ENCODE measurements at regions not wholly inside any gene's neighbourhood (a gene's known extent, or its start where the extent isn't known, plus 50 kb on each side); places are given as distances from the start of the nearest gene placed in this dataset.

- no peaks in the 10 kb centered on the region for H3K9me3 ChIP-seq (ENCODE audit: control insufficient read depth in 1 of 2, low read length in 2 of 2)
- no peaks in the 10 kb centered on the region for H3K4me1 Mint-ChIP-seq
- H3K4me3 ChIP-seq (ENCODE audit: low read length in 2 of 2), result no peak overlapping the region
- no peak overlapping the region for H3K4me3 Mint-ChIP-seq
- CTCF ChIA-PET (ENCODE audit: partially characterized antibody), result no interaction called here
- no peak overlapping the region for H3K27ac ChIP-seq (ENCODE audit: low read depth, low read length)
- no peaks in the 10 kb centered on the region for H3K27me3 ChIP-seq (ENCODE audit: insufficient read depth, low read length)
- peaks cover 0 to 3% (median 0%) of the 10 kb centered on the region in 8 donors for H3K9me3 Mint-ChIP-seq
- no peak for DNase-seq
- no peaks in the 10 kb centered on the region for H3K4me1 ChIP-seq (ENCODE audit: insufficient read depth, low read length)
- POLR2A ChIA-PET (ENCODE audit: partially characterized antibody), result no interaction called here
- intact Hi-C loops (cut with micrococcal nuclease), result no loop called here
- no peaks in the 10 kb centered on the region for H3K36me3 Mint-ChIP-seq
- no peaks in the 10 kb centered on the region for H3K36me3 ChIP-seq (ENCODE audit: insufficient read depth, low read length)
- no peak overlapping the region for H3K27ac Mint-ChIP-seq
- H3K27me3 Mint-ChIP-seq, result no peaks in the 10 kb centered on the region
These were observed 57.7 kb downstream of the SOX3 start for GRCh38 chrX:140447150-140447549.

- no peaks in the 10 kb centered on the region for H3K9me3 ChIP-seq (ENCODE audit: control insufficient read depth in 1 of 2, low read length in 2 of 2)
- peaks cover 0 to 1% of the 10 kb centered on the region in 2 donors for H3K27me3 Mint-ChIP-seq
- no peak overlapping the region for H3K27ac Mint-ChIP-seq
- CTCF ChIA-PET (ENCODE audit: partially characterized antibody), result no interaction called here
- no peak overlapping the region for H3K4me3 Mint-ChIP-seq
- H3K36me3 ChIP-seq (ENCODE audit: insufficient read depth, low read length), result no peaks in the 10 kb centered on the region
- no peaks in the 10 kb centered on the region for H3K36me3 Mint-ChIP-seq
- no peaks in the 10 kb centered on the region for H3K9me3 Mint-ChIP-seq
- intact Hi-C loops (cut with micrococcal nuclease), result no loop called here
- no peak for DNase-seq
- no peaks in the 10 kb centered on the region for H3K27me3 ChIP-seq (ENCODE audit: insufficient read depth, low read length)
- no peaks in the 10 kb centered on the region for H3K4me1 ChIP-seq (ENCODE audit: insufficient read depth, low read length)
- H3K4me1 Mint-ChIP-seq, result no peaks in the 10 kb centered on the region
- no peak overlapping the region for H3K4me3 ChIP-seq (ENCODE audit: low read length in 2 of 2)
- POLR2A ChIA-PET (ENCODE audit: partially characterized antibody), result no interaction called here
- no peak overlapping the region for H3K27ac ChIP-seq (ENCODE audit: low read depth, low read length)
These were observed 64.0 kb downstream of the SOX3 start for GRCh38 chrX:140440876-140441275.

- H3K4me1 ChIP-seq (ENCODE audit: insufficient read depth, low read length), result no peaks in the 10 kb centered on the region
- no peaks in the 10 kb centered on the region for H3K36me3 ChIP-seq (ENCODE audit: insufficient read depth, low read length)
- H3K4me1 Mint-ChIP-seq, result no peaks in the 10 kb centered on the region
- no peak overlapping the region for H3K4me3 Mint-ChIP-seq
- H3K27me3 ChIP-seq (ENCODE audit: insufficient read depth, low read length), result no peaks in the 10 kb centered on the region
- no peak for DNase-seq
- no peak overlapping the region for H3K27ac ChIP-seq (ENCODE audit: low read depth, low read length)
- H3K36me3 Mint-ChIP-seq, result no peaks in the 10 kb centered on the region
- intact Hi-C loops (cut with micrococcal nuclease), result no loop called here
- no peaks in the 10 kb centered on the region for H3K9me3 Mint-ChIP-seq
- CTCF ChIA-PET (ENCODE audit: partially characterized antibody), result no interaction called here
- H3K27me3 Mint-ChIP-seq, result peaks cover 0 to 1% of the 10 kb centered on the region in 2 donors
- H3K9me3 ChIP-seq (ENCODE audit: control insufficient read depth in 1 of 2, low read length in 2 of 2), result no peaks in the 10 kb centered on the region
- H3K27ac Mint-ChIP-seq, result no peak overlapping the region
- H3K4me3 ChIP-seq (ENCODE audit: low read length in 2 of 2), result no peak overlapping the region
- POLR2A ChIA-PET (ENCODE audit: partially characterized antibody), result no interaction called here
These were observed 65.4 kb downstream of the SOX3 start for GRCh38 chrX:140439476-140439875.

- Histone ChIP-seq H3K9me3 (ENCODE audit: control insufficient read depth in 1 of 2, low read length in 2 of 2) (no peaks in the 10 kb centered on the region), H3K4me3 (ENCODE audit: low read length in 2 of 2) (no peak overlapping the region), H3K4me1 (ENCODE audit: insufficient read depth, low read length) (no peaks in the 10 kb centered on the region), H3K36me3 (ENCODE audit: insufficient read depth, low read length) (no peaks in the 10 kb centered on the region), H3K27ac (ENCODE audit: low read depth, low read length) (no peak overlapping the region), H3K27me3 (ENCODE audit: insufficient read depth, low read length) (no peaks in the 10 kb centered on the region)
- intact Hi-C loops (cut with micrococcal nuclease), result no loop called here
- POLR2A ChIA-PET (ENCODE audit: partially characterized antibody), result no interaction called here
- Mint-ChIP-seq H3K27ac (no peak overlapping the region), H3K4me3 (no peak overlapping the region), H3K9me3 (no peaks in the 10 kb centered on the region), H3K36me3 (no peaks in the 10 kb centered on the region), H3K27me3 (peaks cover 0 to 1% of the 10 kb centered on the region in 2 donors), H3K4me1 (no peaks in the 10 kb centered on the region)
- CTCF ChIA-PET (ENCODE audit: partially characterized antibody), result no interaction called here
- DNase-seq, result no peak
These were observed 70.5 kb downstream of the SOX3 start for GRCh38 chrX:140434347-140434746.

GRCh38 chrX:140433582-140433981 lies 71.3 kb downstream of the SOX3 start:
- Mint-ChIP-seq H3K4me3 (no peak overlapping the region), H3K4me1 (no peaks in the 10 kb centered on the region), H3K27ac (no peak overlapping the region), H3K27me3 (peaks cover 0 to 1% of the 10 kb centered on the region in 2 donors), H3K9me3 (no peaks in the 10 kb centered on the region), H3K36me3 (no peaks in the 10 kb centered on the region)
- ChIA-PET CTCF (ENCODE audit: partially characterized antibody) (no interaction called here), POLR2A (ENCODE audit: partially characterized antibody) (no interaction called here)
- intact Hi-C loops (cut with micrococcal nuclease), result no loop called here
- H3K4me3 ChIP-seq (ENCODE audit: low read length in 2 of 2), result no peak overlapping the region
- H3K27ac ChIP-seq (ENCODE audit: low read depth, low read length), result no peak overlapping the region
- H3K4me1 ChIP-seq (ENCODE audit: insufficient read depth, low read length), result no peaks in the 10 kb centered on the region
- no peaks in the 10 kb centered on the region for H3K36me3 ChIP-seq (ENCODE audit: insufficient read depth, low read length)
- no peaks in the 10 kb centered on the region for H3K9me3 ChIP-seq (ENCODE audit: control insufficient read depth in 1 of 2, low read length in 2 of 2)
- no peaks in the 10 kb centered on the region for H3K27me3 ChIP-seq (ENCODE audit: insufficient read depth, low read length)
- DNase-seq, result no peak

- Mint-ChIP-seq H3K27me3 (peaks cover 0 to 1% of the 10 kb centered on the region in 2 donors), H3K4me3 (no peak overlapping the region), H3K36me3 (no peaks in the 10 kb centered on the region), H3K27ac (no peak overlapping the region), H3K4me1 (no peaks in the 10 kb centered on the region), H3K9me3 (no peaks in the 10 kb centered on the region)
- H3K4me1 ChIP-seq (ENCODE audit: insufficient read depth, low read length), result no peaks in the 10 kb centered on the region
- intact Hi-C loops (cut with micrococcal nuclease), result no loop called here
- no peak overlapping the region for H3K27ac ChIP-seq (ENCODE audit: low read depth, low read length)
- ChIA-PET POLR2A (ENCODE audit: partially characterized antibody) (no interaction called here), CTCF (ENCODE audit: partially characterized antibody) (no interaction called here)
- no peak overlapping the region for H3K4me3 ChIP-seq (ENCODE audit: low read length in 2 of 2)
- H3K36me3 ChIP-seq (ENCODE audit: insufficient read depth, low read length), result no peaks in the 10 kb centered on the region
- H3K9me3 ChIP-seq (ENCODE audit: control insufficient read depth in 1 of 2, low read length in 2 of 2), result no peaks in the 10 kb centered on the region
- no peak for DNase-seq
- no peaks in the 10 kb centered on the region for H3K27me3 ChIP-seq (ENCODE audit: insufficient read depth, low read length)
These were observed 72.3 kb downstream of the SOX3 start for GRCh38 chrX:140432346-140433175.

- intact Hi-C loops (cut with micrococcal nuclease), result no loop called here
- no peaks in the 10 kb centered on the region for H3K36me3 Mint-ChIP-seq
- CTCF ChIA-PET (ENCODE audit: partially characterized antibody), result no interaction called here
These were observed 73.3 kb downstream of the SOX3 start for GRCh38 chrX:140431521-140431920.

More at GRCh38 chrX:140431521-140431920, 73.3 kb downstream of the SOX3 start:
- H3K9me3 Mint-ChIP-seq, result no peaks in the 10 kb centered on the region
- H3K27ac Mint-ChIP-seq, result no peak overlapping the region
- Histone ChIP-seq H3K4me1 (ENCODE audit: insufficient read depth, low read length) (no peaks in the 10 kb centered on the region), H3K27ac (ENCODE audit: low read depth, low read length) (no peak overlapping the region), H3K27me3 (ENCODE audit: insufficient read depth, low read length) (no peaks in the 10 kb centered on the region), H3K9me3 (ENCODE audit: control insufficient read depth in 1 of 2, low read length in 2 of 2) (no peaks in the 10 kb centered on the region), H3K4me3 (ENCODE audit: low read length in 2 of 2) (no peak overlapping the region), H3K36me3 (ENCODE audit: insufficient read depth, low read length) (no peaks in the 10 kb centered on the region)
- no peaks in the 10 kb centered on the region for H3K27me3 Mint-ChIP-seq
- no peak for DNase-seq
- no peak overlapping the region for H3K4me3 Mint-ChIP-seq
- POLR2A ChIA-PET (ENCODE audit: partially characterized antibody), result no interaction called here
- no peaks in the 10 kb centered on the region for H3K4me1 Mint-ChIP-seq

All from CD4-positive, alpha-beta memory T cell (primary cell).